HCT116 (cell line): ENCODE measurements at regions not wholly inside any gene's neighbourhood (a gene's known extent, or its start where the extent isn't known, plus 50 kb on each side); places are given as distances from the start of the nearest gene placed in this dataset.

Experiments
- ATAC-seq: fragments of 200-7000 bp; cut with Tn5 transposase; 2 replicates; pipeline ENCODE4 v1.9.1; 2020; ENCODE audit warnings: mild to moderate bottlenecking, moderate library complexity
- BruUV-seq: library from RNA; stranded (reverse); fragments of 400-500 nt; replicated peaks from 2 replicates; lab custom pipeline; 2021; lab: Mats Ljungman, UMichigan
- CTCF ChIA-PET: fragments of 300-600 bp; sonication (Branson Sonifier 250); formaldehyde crosslinking; loops from one replicate; lab custom pipeline; 2021; ENCODE audit warnings: antibody characterized with exemption; lab: Charles Lee
- POLR2A ChIA-PET: fragments of 300-600, 350-600 bp; sonication (Branson Sonifier 250); formaldehyde crosslinking; loops from one replicate; lab custom pipeline; 2021; ENCODE audit warnings: antibody characterized with exemption; lab: Charles Lee
- RAD21 ChIA-PET, 2 experiments: fragments of 300-600 bp; sonication (Branson Sonifier 250); formaldehyde crosslinking; loops; one replicate each; lab custom pipeline; 2023; ENCODE audit warnings: low total read pairs in 2 of 2; ENCODE audit not compliant: uncharacterized antibody in 2 of 2, unreplicated experiment in 2 of 2, low non-redundant PET in 1 of 2; lab: Charles Lee
- DNase-seq: peaks from one replicate; pipeline ENCODE4 v3.0.0-alpha.2; 2010; ENCODE audit warnings: low read depth, low spot score
- H2AFZ ChIP-seq: fragments of 200-600 bp; shearing (Covaris generic), sonication (generic); 2 replicates; pipeline ENCODE4 v1.6.1; 2017; ENCODE audit warnings: low read depth, mixed run types, mixed read lengths, antibody characterized with exemption, low read length; ENCODE audit not compliant: poor library complexity, severe bottlenecking
- H3K27ac ChIP-seq: 2 replicates; pipeline ENCODE4 v1.5.1; 2012; ENCODE audit warnings: low read depth, low read length
- H3K27me3 ChIP-seq: fragments of 200-600 bp; sonication (generic); 2 replicates; pipeline ENCODE4 v1.6.1; 2016; ENCODE audit warnings: mixed run types, low read length, mixed read lengths; ENCODE audit not compliant: insufficient read depth
- H3K36me3 ChIP-seq, 2 experiments: fragments of 200-500 bp in 1 of 2; fragments of 200-600 bp in 1 of 2; sonication (Bioruptor generic) in 1 of 2; sonication (generic) in 1 of 2; 2 replicates each; pipeline versions ENCODE4 v1.5.1 to v1.6.1; 2014 to 2016; ENCODE audit warnings: low read length in 2 of 2, inconsistent platforms in 1 of 2, mixed read lengths in 1 of 2, mixed run types in 1 of 2; ENCODE audit not compliant: insufficient read depth in 2 of 2, control insufficient read depth in 1 of 2
- H3K4me1 ChIP-seq, 2 experiments: fragments of 200-600 bp in 1 of 2; sonication (generic) in 1 of 2; 2 replicates each; pipeline versions ENCODE4 v1.5.1 to v1.6.1; 2012 to 2017; ENCODE audit warnings: low read length in 2 of 2, inconsistent platforms in 1 of 2, mild to moderate bottlenecking in 1 of 2, mixed read lengths in 1 of 2, mixed run types in 1 of 2, moderate library complexity in 1 of 2; ENCODE audit not compliant: insufficient read depth in 2 of 2, control insufficient read depth in 1 of 2
- H3K4me2 ChIP-seq: fragments of 200-600 bp; sonication (generic); 2 replicates; pipeline ENCODE4 v1.6.1; 2017; ENCODE audit warnings: mixed run types, low read length, mixed read lengths
- H3K4me3 ChIP-seq, 2 experiments: fragments of 200-600 bp in 1 of 2; sonication (generic) in 1 of 2; replicated peaks in 1 of 2; 2 replicates each; pipeline ENCODE4 v1.5.1; 2011 to 2016; ENCODE audit warnings: low read length in 2 of 2, control low read depth in 1 of 2, low read depth in 1 of 2, mild to moderate bottlenecking in 1 of 2, mixed read lengths in 1 of 2, mixed run types in 1 of 2
- H3K79me2 ChIP-seq: fragments of 200-600 bp; sonication (generic); 2 replicates; pipeline ENCODE4 v1.6.1; 2017; ENCODE audit warnings: mild to moderate bottlenecking, mixed run types, low read length, moderate library complexity, mixed read lengths; ENCODE audit not compliant: insufficient read depth
- H3K9ac ChIP-seq: fragments of 200-600 bp; sonication (generic); 2 replicates; pipeline ENCODE4 v1.6.1; 2016; ENCODE audit warnings: low read length, mixed read lengths
- H3K9me2 ChIP-seq: fragments of 200-600 bp; sonication (generic), shearing (Covaris generic); 2 replicates; pipeline ENCODE4 v1.6.1; 2017; ENCODE audit warnings: mixed run types, mild to moderate bottlenecking, moderate library complexity; ENCODE audit not compliant: insufficient read depth
- H3K9me3 ChIP-seq, 2 experiments: fragments of 200-500 bp in 1 of 2; fragments of 200-600 bp in 1 of 2; sonication (Bioruptor generic) in 1 of 2; sonication (generic) in 1 of 2; 2 replicates each; pipeline ENCODE4 v1.6.1; 2014 to 2017; ENCODE audit warnings: low read length in 2 of 2, mixed read lengths in 2 of 2, inconsistent platforms in 1 of 2, low read depth in 1 of 2, mild to moderate bottlenecking in 1 of 2, mixed run types in 1 of 2, moderate library complexity in 1 of 2; ENCODE audit not compliant: control insufficient read depth in 1 of 2, insufficient read depth in 1 of 2
- H4K20me1 ChIP-seq: fragments of 200-600 bp; sonication (generic), shearing (Covaris generic); 2 replicates; pipeline ENCODE4 v1.6.1; 2017; ENCODE audit warnings: mixed run types, mild to moderate bottlenecking, moderate library complexity; ENCODE audit not compliant: insufficient read depth
- CBX3 ChIP-seq: IDR thresholded peaks from 2 replicates; pipeline ENCODE4 v1.6.1; 2012; ENCODE audit warnings: low read depth
- CEBPB ChIP-seq: IDR thresholded peaks from 2 replicates; pipeline ENCODE4 v1.6.1; 2012; ENCODE audit warnings: low read depth
- EGR1 ChIP-seq: IDR thresholded peaks from 2 replicates; pipeline ENCODE4 v1.6.1; 2012; ENCODE audit warnings: low read depth
- ELF1 ChIP-seq: IDR thresholded peaks from 2 replicates; pipeline ENCODE4 v1.6.1; 2012; ENCODE audit warnings: low read depth, borderline replicate concordance
- FOSL1 ChIP-seq: IDR thresholded peaks from 2 replicates; pipeline ENCODE4 v1.6.1; 2012; ENCODE audit warnings: low read depth
- RAD21 ChIP-seq: IDR thresholded peaks from 2 replicates; pipeline ENCODE4 v1.6.1; 2012; ENCODE audit warnings: low read depth, mild to moderate bottlenecking
- SP1 ChIP-seq: IDR thresholded peaks from 2 replicates; pipeline ENCODE4 v1.6.1; 2012; ENCODE audit warnings: low read depth
- YY1 ChIP-seq: IDR thresholded peaks from 2 replicates; pipeline ENCODE4 v1.6.1; 2011; ENCODE audit warnings: low read length, low read depth, moderate library complexity, mild to moderate bottlenecking; ENCODE audit not compliant: insufficient replicate concordance; ENCODE audit errors: extremely low read depth
- intact Hi-C: fragments of 100-400 bp; cut with micrococcal nuclease; formaldehyde crosslinking; loops from 2 replicates; pipeline ENCODE4 v1.10.0; 2022

- no peak overlapping the region for H2AFZ ChIP-seq
- ChIA-PET RAD21 (no interaction called here), CTCF (no interaction called here), POLR2A (no interaction called here)
- H3K9me3 ChIP-seq = no peaks in the 10 kb centered on the region
- BruUV-seq = no TSS peak
- H4K20me1 ChIP-seq = no peaks in the 10 kb centered on the region
- H3K79me2 ChIP-seq = no peaks in the 10 kb centered on the region
- no peak for ATAC-seq
- H3K4me3 ChIP-seq = no peak overlapping the region
- DNase-seq = no peak
- intact Hi-C loops = no loop called here
- no peaks in the 10 kb centered on the region for H3K36me3 ChIP-seq
- no peak overlapping the region for H3K27ac ChIP-seq
- TF ChIP-seq EGR1 (no peak), CEBPB (no peak), CBX3 (no peak), SP1 (no peak), FOSL1 (no peak), YY1 (no peak)
- TF ChIP-seq, all 23 proteins: peak for 0
- no peak overlapping the region for H3K9ac ChIP-seq
- H3K4me1 ChIP-seq = no peaks in the 10 kb centered on the region
- no peak overlapping the region for H3K4me2 ChIP-seq
- no peaks in the 10 kb centered on the region for H3K9me2 ChIP-seq
- H3K27me3 ChIP-seq = no peaks in the 10 kb centered on the region
Measured at GRCh38 chrX:127568691-127569090, 483.5 kb downstream of the ACTRT1 start.

DNA sequence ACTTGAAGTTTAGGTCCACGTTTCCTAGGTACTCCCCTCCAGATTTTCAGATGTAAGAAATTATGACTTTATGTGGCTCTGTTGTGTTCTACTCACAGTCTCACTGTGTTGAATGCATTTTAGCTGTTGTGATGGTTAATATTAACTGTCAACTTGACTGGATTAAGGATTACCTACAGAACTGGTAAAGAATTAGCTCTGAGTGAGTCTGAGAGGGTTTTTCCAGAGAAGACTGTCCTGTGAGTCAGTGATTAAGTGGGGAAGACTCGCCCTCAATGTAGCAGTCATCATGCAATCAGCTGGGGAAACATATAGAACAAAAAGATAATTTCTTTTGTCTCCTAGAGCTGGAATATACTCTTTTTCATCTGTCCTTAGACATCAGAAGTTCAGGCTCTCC lies 493.4 kb downstream of the ACTRT1 start:
- DNase-seq (no peak), ATAC-seq (no peak)
- H3K36me3 ChIP-seq = no peaks in the 10 kb centered on the region
- no peaks in the 10 kb centered on the region for H3K4me1 ChIP-seq
- no peak overlapping the region for H3K9ac ChIP-seq
- no peak overlapping the region for H3K4me2 ChIP-seq
- H4K20me1 ChIP-seq = no peaks in the 10 kb centered on the region
- ChIA-PET RAD21 (no interaction called here), POLR2A (no interaction called here), CTCF (no interaction called here)
- no TSS peak for BruUV-seq
- no peaks in the 10 kb centered on the region for H3K79me2 ChIP-seq
- no peak overlapping the region for H3K27ac ChIP-seq
- H3K4me3 ChIP-seq = no peak overlapping the region
- TF ChIP-seq ELF1 (no peak), CBX3 (no peak), RAD21 (no peak)
- H3K9me3 ChIP-seq = no peaks in the 10 kb centered on the region
- H3K27me3 ChIP-seq = no peaks in the 10 kb centered on the region
- intact Hi-C loops = no loop called here
- no peaks in the 10 kb centered on the region for H3K9me2 ChIP-seq
- H2AFZ ChIP-seq = no peak overlapping the region
